Calu3 (cell line): ENCODE measurements at regions not wholly inside any gene's neighbourhood (a gene's known extent, or its start where the extent isn't known, plus 50 kb on each side); places are given as distances from the start of the nearest gene placed in this dataset.

Experiments used
- BruUV-seq: library from RNA; stranded (reverse); fragments of 400-500 nt; replicated peaks from 2 replicates; lab custom pipeline; 2021; lab: Mats Ljungman, UMichigan
- CTCF ChIA-PET: fragments of 300-600 bp; sonication (Branson Sonifier 250); formaldehyde crosslinking; loops from one replicate; lab custom pipeline; 2022; ENCODE audit warnings: antibody characterized with exemption; lab: Charles Lee
- DNase-seq: peaks from one replicate; pipeline ENCODE4 v3.0.0; 2022
- H3K27ac Mint-ChIP-seq: one replicate; pipeline ENCODE4 v1.8.0; 2022; ENCODE audit warnings: mixed read lengths; ENCODE audit not compliant: unreplicated experiment
- H3K27me3 Mint-ChIP-seq: one replicate; pipeline ENCODE4 v1.8.0; 2022; ENCODE audit warnings: mixed read lengths; ENCODE audit not compliant: unreplicated experiment
- H3K36me3 Mint-ChIP-seq: one replicate; pipeline ENCODE4 v1.8.0; 2022; ENCODE audit warnings: mild to moderate bottlenecking, moderate library complexity, mixed read lengths; ENCODE audit not compliant: insufficient read depth, unreplicated experiment
- H3K4me1 Mint-ChIP-seq: one replicate; pipeline ENCODE4 v1.8.0; 2022; ENCODE audit warnings: mild to moderate bottlenecking, low read depth, mixed read lengths; ENCODE audit not compliant: unreplicated experiment
- H3K4me3 Mint-ChIP-seq: one replicate; pipeline ENCODE4 v1.8.0; 2022; ENCODE audit warnings: mild to moderate bottlenecking, low read depth, moderate library complexity, mixed read lengths; ENCODE audit not compliant: unreplicated experiment
- H3K9me3 Mint-ChIP-seq: one replicate; pipeline ENCODE4 v1.8.0; 2022; ENCODE audit warnings: low read depth, mixed read lengths; ENCODE audit not compliant: unreplicated experiment
- intact Hi-C: fragments of 100-400 bp; cut with micrococcal nuclease; formaldehyde crosslinking; loops from one replicate; pipeline ENCODE4 v1.10.0; 2022; ENCODE audit not compliant: unreplicated experiment
- TF ChIP-seq, protein P1 (sequence below): fragments of 200-600 bp; IDR thresholded peaks from one replicate; pipeline ENCODE4 v1.8.0; 2022; ENCODE audit warnings: antibody characterized with exemption; ENCODE audit not compliant: unreplicated experiment

DNA sequence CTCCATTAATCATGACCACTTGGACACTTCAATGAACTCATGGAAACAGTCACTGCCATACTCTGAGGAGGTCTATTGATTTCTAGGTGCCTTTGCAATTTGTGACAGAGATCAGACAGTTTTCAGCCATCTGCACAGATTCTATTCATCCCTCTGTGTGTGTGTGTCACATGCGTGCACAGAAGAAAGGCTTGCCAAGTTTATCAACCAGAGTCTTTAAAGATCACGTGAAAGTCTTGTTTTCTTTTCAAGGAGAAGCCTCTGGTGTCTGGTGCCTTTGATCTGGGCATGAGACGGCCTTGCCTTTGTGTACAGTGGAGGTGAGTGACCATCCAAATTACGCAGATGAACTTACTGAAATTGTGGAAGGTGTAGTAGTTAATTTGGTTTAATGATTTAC, 164.2 kb downstream of the VAPA start:
- no TSS peak for BruUV-seq
- CTCF ChIA-PET, result no interaction called here
- peaks cover 16% of the 10 kb centered on the region for H3K4me1 Mint-ChIP-seq
- intact Hi-C loops, result loop anchor here (5.0 to 10.0 kb wide), 2 partner anchors 357 to 444 kb away; no protein-coding TSS in a partner anchor
- no peaks in the 10 kb centered on the region for H3K36me3 Mint-ChIP-seq
- no peak for DNase-seq
- H3K27me3 Mint-ChIP-seq, result no peaks in the 10 kb centered on the region
- no peak overlapping the region for H3K27ac Mint-ChIP-seq
- H3K4me3 Mint-ChIP-seq, result no peak overlapping the region
- H3K9me3 Mint-ChIP-seq, result peaks cover 6% of the 10 kb centered on the region
- TF ChIP-seq, protein P1, sequence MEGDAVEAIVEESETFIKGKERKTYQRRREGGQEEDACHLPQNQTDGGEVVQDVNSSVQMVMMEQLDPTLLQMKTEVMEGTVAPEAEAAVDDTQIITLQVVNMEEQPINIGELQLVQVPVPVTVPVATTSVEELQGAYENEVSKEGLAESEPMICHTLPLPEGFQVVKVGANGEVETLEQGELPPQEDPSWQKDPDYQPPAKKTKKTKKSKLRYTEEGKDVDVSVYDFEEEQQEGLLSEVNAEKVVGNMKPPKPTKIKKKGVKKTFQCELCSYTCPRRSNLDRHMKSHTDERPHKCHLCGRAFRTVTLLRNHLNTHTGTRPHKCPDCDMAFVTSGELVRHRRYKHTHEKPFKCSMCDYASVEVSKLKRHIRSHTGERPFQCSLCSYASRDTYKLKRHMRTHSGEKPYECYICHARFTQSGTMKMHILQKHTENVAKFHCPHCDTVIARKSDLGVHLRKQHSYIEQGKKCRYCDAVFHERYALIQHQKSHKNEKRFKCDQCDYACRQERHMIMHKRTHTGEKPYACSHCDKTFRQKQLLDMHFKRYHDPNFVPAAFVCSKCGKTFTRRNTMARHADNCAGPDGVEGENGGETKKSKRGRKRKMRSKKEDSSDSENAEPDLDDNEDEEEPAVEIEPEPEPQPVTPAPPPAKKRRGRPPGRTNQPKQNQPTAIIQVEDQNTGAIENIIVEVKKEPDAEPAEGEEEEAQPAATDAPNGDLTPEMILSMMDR, result no peak

DNA sequence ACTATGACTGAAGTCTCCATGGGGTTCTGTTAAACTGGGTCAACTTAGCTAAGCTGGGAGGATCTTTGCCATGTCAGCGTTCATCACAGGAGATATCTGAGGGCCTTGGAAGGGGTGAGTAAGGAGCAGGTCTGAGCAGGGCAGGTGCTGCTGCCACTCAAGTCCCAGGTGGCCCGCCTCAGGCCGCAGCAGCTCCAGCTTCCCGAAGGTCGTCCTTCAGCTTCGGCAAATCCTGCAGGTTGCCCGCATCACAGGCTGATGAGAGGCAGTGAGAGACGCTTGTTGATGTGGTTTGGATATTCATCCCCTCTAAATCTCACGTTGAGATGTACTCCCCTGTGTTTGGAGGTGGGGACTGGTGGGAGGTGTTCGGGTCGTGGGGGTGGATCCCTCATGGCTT, 166.6 kb downstream of the VAPA start:
- Mint-ChIP-seq H3K4me3 (no peak overlapping the region), H3K36me3 (no peaks in the 10 kb centered on the region), H3K27me3 (no peaks in the 10 kb centered on the region), H3K27ac (no peak overlapping the region), H3K4me1 (peaks cover 16% of the 10 kb centered on the region), H3K9me3 (peaks cover 6% of the 10 kb centered on the region)
- BruUV-seq, result no TSS peak
- DNase-seq, result no peak
- TF ChIP-seq, protein P1, result no peak
- intact Hi-C loops, result no loop called here
- CTCF ChIA-PET, result no interaction called here

DNA sequence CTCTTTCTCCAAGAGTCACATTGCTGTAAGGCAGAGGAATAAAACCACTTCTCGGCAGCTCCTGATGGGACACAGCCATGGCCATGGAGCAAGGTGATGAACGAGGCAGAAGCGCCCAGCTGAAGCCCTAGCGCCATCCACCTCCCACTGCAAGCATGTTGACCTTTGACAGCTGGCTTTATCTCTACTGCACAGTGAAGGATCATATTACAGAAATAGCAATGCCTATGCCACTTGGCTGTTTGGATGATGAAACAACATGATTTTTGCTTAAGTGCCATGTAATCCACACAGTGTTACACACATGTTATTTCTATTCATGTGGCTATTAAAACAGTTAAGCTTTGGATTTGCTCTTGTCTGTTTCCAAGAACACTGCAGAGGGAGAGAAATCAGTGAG, 167.7 kb downstream of the VAPA start:
- H3K4me3 Mint-ChIP-seq, result no peak overlapping the region
- H3K27me3 Mint-ChIP-seq, result no peaks in the 10 kb centered on the region
- CTCF ChIA-PET, result interaction anchor here (0.8 kb wide), 1 partner anchor 66 kb away, joined by 3 read pairs; no protein-coding TSS in a partner anchor
- no peak overlapping the region for H3K27ac Mint-ChIP-seq
- peaks cover 6% of the 10 kb centered on the region for H3K9me3 Mint-ChIP-seq
- H3K4me1 Mint-ChIP-seq, result peaks cover 13% of the 10 kb centered on the region
- TF ChIP-seq, protein P1, result no peak
- DNase-seq, result no peak
- intact Hi-C loops, result no loop called here
- BruUV-seq, result no TSS peak
- no peaks in the 10 kb centered on the region for H3K36me3 Mint-ChIP-seq

DNA sequence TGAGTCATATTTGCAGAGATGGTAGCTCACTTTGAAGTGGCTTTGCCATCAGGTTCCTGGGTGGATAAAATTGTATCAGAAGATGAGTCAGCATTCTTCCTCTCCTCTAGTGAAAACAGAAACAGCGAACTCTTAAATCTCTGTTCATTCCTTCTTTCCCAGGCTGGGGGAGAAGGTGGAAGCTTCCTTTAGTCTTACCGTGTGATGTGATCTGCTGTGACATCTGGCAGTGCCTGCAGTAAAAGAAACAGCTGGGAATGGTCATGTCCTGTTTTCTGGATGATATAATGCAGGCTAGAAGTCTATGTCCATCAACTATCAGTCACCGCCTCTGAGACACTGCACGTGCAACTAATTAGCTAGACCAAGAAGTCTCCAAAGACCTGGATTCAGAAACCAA, 171.6 kb downstream of the VAPA start:
- TF ChIP-seq, protein P1, result no peak
- no peaks in the 10 kb centered on the region for H3K27me3 Mint-ChIP-seq
- peaks cover 6% of the 10 kb centered on the region for H3K9me3 Mint-ChIP-seq
- H3K27ac Mint-ChIP-seq, result no peak overlapping the region
- BruUV-seq, result no TSS peak
- H3K4me3 Mint-ChIP-seq, result no peak overlapping the region
- intact Hi-C loops, result no loop called here
- peaks cover 9% of the 10 kb centered on the region for H3K4me1 Mint-ChIP-seq
- CTCF ChIA-PET, result interaction anchor here (1.4 kb wide), 1 partner anchor 13 kb away, joined by 5 read pairs; no protein-coding TSS in a partner anchor
- H3K36me3 Mint-ChIP-seq, result no peaks in the 10 kb centered on the region
- no peak for DNase-seq
